Fibroblast of the conjunctiva (primary cell): ENCODE measurements at regions not wholly inside any gene's neighbourhood (a gene's known extent, or its start where the extent isn't known, plus 50 kb on each side); places are given as distances from the start of the nearest gene placed in this dataset.
A peak's percentile ranks its signal among the peaks of the same experiment; 100 is the strongest.

Source experiments
- DNase-seq: peaks from one replicate; pipeline ENCODE4 v3.0.0-alpha.2; 2010; ENCODE audit warnings: low read depth

GRCh38 chr15:89421219-89421618 lies 75.2 kb downstream of the RHCG start:
- no peak for DNase-seq

DNA sequence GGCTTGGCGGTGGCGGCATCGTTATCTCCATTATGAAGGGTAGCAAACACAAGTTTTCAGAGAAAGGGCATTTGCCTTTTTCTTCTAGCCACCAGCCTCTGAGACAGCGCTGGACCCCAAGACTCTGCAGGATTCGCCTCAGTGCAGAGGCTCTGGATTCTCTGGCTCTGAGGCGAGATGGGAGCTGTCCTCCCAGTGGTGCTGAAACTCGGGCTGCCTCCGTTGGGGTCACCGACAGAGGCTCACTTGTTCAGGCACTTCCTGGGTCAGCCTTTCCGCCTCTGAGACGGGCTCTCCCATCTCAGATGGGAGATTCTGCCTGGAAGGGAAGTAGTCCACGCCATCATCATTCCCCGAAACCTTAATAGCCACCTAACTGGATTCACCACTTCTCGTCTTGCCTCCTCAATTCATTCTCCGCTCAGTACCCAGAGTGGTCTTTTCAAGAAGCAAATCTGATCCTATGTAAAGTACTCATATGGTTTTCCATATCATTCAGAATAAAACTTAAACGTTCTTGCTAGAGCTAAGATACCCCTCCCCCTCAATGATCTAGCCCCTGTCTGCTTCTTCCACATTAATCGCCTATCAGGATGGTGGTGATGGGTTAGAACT lies 76.9 kb downstream of the RHCG start:
- DNase-seq: no peak

DNA sequence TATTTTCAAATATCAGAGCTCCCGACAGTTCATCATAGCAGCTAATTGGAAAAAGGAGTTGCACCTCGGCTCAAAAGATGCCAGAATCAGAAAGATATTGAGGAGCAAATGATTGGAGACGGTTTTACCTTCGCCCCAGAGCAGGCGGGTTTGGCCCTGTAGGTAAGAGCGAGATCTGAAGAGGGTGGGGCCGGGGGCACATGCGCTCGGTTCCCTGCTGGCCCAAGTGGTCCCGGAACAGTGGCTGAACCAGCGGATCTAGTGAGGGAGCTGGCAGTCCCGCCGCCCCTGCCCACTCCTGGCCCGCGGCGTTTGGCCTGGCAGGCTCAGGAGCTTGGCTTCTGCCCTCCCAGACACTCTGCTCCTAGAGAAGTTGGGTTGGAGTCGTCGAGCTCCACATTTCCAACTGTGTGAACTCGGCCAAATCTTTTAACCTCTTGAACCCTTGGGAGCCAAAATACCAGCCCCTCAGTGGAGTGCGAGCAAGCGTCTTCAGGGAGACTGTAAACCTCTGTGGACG lies 79.1 kb downstream of the RHCG start:
- no peak for DNase-seq

GRCh38 chr15:89416339-89417183 lies 79.8 kb downstream of the RHCG start:
- peak; percentile 48 for DNase-seq

GRCh38 chr15:89414571-89414970 lies 79.9 kb upstream of the POLG start:
- DNase-seq: no peak

- no peak for DNase-seq
These were observed 79.3 kb upstream of the POLG start for GRCh38 chr15:89413877-89414276.

GRCh38 chr15:89412905-89413411 lies 78.3 kb upstream of the POLG start:
- DNase-seq: no peak

GRCh38 chr15:89410039-89410435 lies 75.4 kb upstream of the POLG start:
- DNase-seq: no peak

- no peak for DNase-seq
These were observed 74.8 kb upstream of the POLG start for GRCh38 chr15:89409184-89410038.

DNA sequence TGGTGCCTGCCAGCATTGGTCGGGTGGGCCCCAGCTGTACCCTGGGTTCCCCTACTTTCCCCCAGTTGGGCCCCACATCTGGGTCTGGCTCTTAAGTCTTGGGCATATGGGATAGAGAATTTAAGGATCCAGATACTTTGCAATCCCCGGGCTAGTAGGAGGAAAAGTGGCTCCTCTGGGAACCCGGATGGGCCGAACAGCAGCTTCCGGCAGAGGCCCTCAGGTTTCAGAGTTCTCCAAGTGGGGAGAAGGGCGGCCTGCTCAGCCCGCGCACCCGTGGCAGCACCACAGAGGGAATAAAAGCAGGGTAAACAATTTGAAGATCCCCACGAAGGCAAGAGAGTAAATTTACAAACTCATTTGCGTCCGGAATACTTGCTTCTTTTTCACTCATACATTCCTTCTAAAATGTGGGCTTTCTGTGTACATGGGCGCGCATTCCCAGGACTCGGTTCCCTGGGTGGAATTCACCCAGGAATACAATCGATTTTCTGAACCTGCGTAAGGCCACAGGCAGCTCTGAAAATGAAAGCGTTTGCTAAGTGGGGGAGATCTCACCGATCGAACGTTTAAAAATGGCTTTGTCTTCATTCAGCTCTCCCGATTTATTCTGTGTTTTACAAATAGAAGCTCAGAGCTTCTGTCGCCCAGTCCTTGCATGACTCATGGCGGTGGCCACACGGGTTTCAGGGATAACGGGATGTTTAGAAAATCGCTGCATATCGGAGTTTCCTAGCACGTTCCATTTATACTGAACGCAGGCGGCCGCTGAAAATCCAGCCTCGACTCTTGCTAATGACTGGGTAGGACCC lies 74.0 kb upstream of the POLG start:
- DNase-seq: no peak

GRCh38 chr15:89406940-89407607 lies 72.5 kb upstream of the POLG start:
- DNase-seq: no peak

GRCh38 chr15:89406218-89406939 lies 71.8 kb upstream of the POLG start:
- DNase-seq: no peak

GRCh38 chr15:89405494-89405893 lies 70.9 kb upstream of the POLG start:
- DNase-seq: no peak

GRCh38 chr15:89404023-89404422 lies 69.4 kb upstream of the POLG start:
- no peak for DNase-seq

DNA sequence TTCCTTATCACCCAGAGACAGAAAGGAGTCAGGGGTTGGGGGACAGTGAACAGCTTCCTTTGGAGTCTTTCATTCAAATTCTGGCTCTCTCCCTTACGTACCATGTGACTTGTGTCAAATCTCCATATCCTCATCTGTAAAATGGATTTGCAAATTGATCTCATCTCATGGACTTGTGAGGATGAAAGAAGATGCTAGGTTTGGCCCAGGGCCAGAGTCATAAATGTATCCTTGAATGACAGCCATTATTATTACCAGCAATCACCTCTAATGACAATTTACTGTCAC lies 67.8 kb upstream of the POLG start:
- no peak for DNase-seq

DNA sequence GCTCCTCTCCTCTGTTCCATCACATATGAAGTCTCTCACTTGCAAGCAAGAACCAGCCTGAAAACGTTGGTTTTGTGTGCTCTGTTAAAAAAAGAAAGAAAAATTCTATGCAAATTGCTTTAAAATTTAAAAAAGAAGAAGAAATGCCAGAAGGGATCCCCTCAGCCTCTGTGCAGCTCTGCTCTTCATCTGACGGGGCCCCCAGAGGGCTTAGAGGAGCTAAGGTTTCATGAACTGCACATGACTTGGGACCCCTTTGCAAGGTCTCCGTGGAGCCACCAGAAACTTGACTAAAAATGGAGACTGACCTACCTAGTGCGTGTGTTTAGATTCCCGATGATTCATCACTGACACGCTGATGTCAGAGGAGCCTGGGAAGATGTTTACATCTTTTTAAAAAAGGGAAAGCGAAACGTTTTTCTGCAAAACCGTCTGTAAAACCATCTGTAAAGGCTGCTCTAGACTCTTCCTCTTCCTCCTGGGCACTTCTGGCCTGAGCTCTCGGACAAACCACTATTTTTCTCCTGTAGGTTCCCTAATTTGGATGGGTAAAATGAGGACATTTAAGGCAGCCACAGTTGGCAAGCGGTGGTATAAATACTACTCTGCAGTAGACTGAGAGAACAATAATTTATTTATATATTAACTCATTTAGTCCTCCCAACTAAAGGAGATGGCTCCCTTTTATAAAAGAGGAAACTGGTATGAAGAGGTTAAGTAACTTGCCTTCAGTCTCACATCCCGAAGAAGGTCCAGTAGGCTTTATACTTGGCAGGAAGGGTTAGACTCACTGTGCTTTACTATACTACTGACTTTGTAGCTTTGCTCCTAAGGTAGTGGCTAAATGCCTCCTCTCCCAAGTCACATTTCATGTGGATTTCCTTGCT lies 67.2 kb upstream of the POLG start:
- DNase-seq: no peak

DNA sequence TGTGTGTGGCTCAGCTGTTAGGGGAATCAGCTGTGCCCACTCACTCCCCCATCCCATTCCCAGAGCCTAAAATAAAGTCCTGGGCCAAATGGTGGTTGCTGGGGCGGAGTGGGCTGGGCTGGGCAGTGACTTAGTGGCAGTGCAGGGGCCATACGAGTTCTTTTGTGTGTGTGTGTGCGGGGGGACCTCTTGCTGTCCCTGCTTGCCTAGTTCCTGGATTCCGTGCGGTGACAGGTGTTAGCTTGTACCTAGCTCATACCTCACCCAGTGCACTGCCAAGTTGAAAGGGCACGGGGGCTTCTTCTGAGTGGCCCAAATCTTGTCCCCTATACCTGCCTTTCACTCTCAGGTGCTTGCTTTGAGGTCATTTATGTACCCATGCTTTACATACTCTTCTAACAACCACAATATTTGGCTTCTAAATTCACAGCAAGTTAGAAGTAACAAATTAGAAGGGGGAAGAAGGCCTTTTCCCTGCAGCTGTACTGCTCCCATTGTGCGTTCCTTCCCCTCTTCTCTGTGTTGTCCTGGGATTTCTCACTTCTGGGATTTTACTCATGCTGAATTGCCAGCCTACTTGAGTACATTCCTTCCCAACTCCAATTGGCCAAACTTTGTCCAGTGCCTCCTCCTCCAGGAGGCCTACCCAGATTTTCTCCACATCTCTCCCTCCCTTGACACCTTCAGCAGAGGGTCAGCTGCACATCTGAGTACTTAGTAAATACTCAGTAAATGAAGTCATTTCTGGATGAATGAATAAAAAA lies 66.3 kb upstream of the POLG start:
- DNase-seq: no peak

DNA sequence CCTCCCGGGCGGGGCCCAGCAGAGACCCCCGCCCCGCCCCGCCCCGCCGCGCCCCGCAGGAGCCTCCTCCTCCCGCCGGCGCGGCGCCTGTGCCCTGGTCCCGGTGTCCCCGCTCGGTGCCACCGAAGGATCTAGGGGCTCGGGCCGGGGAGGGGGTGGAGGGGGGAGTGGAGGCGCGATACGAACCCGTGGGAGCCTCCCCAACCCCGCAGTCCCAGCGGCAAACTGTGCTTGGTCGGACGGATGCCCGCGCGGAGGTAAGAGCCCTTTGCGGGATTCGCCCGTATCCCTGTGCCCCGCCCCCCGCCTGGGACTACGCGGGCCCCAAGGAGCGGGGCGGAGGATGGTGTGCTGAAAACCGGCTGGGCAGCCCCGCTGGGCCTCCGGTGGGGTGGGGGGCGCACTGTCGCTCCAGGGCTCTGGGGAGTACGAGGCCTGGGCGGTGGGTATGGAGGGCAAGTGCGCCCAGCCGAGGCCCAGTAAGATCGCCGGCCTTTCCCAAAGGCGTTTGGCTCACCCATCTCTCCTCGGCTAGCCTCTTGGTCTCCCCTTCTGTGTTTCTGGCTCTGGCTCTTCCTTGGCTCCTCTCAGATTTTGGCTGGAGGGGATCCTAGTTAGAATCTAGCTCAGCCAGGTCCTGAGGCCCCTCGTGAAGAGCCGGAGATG lies 65.6 kb upstream of the POLG start:
- no peak for DNase-seq
